ENCODE measurements at regions not wholly inside any gene's neighbourhood (a gene's known extent, or its start where the extent isn't known, plus 50 kb on each side); places are given as distances from the start of the nearest gene placed in this dataset.
"Not testable (repeated sequence)": the region's sequence is repeated elsewhere in the genome, so short reads cannot be mapped to it uniquely, and the experiment has no call there.

DNA sequence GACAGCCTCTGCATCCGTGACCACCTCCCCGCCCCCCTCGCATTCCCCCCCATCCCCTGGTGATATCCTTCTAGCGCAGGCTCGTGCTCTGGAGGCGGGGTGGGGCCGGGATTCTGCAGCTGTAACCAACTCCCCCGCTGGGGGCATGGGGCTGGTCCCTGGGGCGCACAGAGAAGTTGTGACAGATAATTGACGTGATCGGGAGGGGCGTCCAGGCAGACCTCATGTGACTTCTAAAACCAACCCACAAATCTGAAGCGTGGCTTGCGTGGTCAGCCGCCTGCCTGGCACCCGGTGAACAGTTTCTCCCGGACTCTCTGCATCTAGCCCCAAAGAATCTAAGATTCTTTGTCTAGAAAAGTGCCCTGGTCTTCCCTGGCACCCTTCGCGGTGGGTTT, 100.6 kb upstream of the IGF1R start:
- peak overlapping the region; percentile 67 for H3K4me3 ChIP-seq (ENCODE audit: low read depth, low read length)
- peak; percentile 22 for DNase-seq (ENCODE audit: low read depth)
- TF ChIP-seq, protein P1, sequence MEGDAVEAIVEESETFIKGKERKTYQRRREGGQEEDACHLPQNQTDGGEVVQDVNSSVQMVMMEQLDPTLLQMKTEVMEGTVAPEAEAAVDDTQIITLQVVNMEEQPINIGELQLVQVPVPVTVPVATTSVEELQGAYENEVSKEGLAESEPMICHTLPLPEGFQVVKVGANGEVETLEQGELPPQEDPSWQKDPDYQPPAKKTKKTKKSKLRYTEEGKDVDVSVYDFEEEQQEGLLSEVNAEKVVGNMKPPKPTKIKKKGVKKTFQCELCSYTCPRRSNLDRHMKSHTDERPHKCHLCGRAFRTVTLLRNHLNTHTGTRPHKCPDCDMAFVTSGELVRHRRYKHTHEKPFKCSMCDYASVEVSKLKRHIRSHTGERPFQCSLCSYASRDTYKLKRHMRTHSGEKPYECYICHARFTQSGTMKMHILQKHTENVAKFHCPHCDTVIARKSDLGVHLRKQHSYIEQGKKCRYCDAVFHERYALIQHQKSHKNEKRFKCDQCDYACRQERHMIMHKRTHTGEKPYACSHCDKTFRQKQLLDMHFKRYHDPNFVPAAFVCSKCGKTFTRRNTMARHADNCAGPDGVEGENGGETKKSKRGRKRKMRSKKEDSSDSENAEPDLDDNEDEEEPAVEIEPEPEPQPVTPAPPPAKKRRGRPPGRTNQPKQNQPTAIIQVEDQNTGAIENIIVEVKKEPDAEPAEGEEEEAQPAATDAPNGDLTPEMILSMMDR (IDR thresholded peaks at IDR 0.05; ENCODE audit: insufficient read depth, low read length), result no peak

DNA sequence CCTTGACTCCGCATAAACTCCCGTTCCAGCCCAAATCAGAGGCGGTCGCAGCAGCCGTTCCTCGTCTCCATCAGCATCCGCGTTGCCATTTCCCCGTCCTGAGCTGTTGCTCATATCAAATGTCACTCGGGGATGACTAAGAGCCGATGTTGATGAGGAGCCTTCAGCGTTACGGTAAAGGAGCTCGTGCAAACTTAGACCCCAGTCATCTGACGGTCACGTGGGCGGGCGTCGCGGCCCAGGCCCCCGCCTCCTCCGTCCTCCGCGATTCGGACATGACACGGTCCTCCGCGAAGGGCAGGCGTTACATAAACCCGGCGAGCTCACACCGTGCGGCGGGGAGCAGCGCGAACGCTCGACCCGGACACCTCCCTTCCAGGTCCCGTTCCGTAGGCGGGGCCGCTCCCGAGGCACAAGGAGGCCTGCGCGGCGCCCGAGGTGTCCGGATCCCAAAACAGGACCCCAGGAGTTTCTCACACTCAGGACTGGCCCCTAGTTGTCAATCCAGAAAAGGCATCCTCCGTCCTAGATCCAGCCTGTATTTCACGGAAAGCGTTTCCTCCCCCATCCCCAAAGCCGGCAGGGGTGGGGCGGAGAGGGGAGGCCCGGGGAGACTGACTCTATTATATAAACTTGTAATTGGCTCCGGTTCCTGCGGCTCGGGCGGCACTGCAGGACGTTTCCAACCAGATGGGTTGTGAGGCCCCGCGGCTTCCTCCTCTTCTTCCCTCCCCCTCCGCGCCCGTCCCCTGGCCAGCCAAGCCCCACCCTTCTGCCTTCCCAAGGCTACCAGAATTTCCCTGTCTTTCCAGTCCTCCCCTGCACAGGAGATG, 100.0 kb upstream of the IGF1R start:
- H3K4me3 ChIP-seq (ENCODE audit: low read depth, low read length), result peak overlapping the region; percentile 67
- DNase-seq (ENCODE audit: low read depth), result peak; percentile 61
- TF ChIP-seq, protein P1 (IDR thresholded peaks at IDR 0.05; ENCODE audit: insufficient read depth, low read length), result peak; percentile 37

DNA sequence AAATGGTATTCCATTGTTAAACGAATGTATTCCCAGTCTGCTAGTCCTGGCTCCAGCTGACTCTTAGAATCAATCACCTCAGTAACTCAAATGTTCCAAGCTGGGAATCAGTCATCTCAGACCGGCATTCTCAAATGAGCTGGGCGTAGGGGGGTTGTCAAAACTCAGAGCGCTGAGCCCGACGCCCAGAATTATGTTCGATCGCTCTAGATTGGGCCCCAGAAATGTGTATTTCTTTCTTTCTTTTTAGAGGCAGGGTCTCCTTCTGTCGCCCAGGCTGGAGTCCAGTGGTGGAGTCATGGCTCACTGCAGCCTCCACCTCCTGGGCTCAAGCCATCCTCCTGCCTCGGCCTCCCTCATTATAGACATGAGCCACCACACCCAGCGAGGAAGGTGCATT, 99.3 kb upstream of the IGF1R start:
- no peak for DNase-seq (ENCODE audit: low read depth)
- peak overlapping the region; percentile 67 for H3K4me3 ChIP-seq (ENCODE audit: low read depth, low read length)
- TF ChIP-seq, protein P1 (IDR thresholded peaks at IDR 0.05; ENCODE audit: insufficient read depth, low read length), result no peak

DNA sequence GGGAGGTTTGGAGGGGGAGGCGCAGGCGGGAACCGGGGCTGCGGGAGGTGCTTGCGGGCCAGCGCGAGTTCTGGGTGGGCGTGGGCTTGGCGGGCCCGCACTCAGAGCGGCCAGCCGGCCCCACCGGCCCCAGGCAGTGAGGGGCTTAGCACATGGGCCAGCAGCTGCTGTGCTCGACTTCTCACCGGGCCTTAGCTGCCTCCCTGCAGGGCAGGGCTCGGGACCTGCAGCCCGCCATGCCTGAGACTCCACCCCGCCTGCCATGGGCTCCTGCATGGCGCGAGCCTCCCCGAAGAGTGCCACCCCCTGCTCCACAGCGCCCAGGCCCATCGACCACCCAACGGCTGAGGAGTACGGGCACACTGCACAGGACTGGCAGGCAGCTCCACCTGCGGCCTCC, 98.6 kb upstream of the IGF1R start:
- TF ChIP-seq, protein P1 (IDR thresholded peaks at IDR 0.05; ENCODE audit: insufficient read depth, low read length), result no peak
- no peak for DNase-seq (ENCODE audit: low read depth)
- H3K4me3 ChIP-seq (ENCODE audit: low read depth, low read length), result no peak overlapping the region

DNA sequence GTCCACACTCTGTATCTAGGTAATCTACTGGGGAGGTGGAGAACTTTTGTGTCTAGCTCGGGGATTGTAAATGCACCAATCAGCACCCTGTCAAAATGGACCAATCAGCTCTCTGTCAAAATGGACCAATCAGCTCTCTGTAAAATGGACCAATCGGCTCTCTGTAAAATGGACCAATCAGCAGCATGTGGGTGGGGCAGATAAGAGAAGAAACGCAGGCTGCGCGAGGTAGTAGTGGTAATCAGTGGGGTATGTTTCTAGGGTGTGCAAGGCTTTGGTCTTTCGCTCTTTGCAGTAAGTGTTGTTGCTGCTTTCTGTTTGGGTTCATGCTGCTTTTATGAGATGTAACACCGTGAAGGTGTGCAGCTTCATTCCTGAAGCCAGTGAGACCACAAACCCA, 98.0 kb upstream of the IGF1R start:
- DNase-seq (ENCODE audit: low read depth), result not testable (repeated sequence)

DNA sequence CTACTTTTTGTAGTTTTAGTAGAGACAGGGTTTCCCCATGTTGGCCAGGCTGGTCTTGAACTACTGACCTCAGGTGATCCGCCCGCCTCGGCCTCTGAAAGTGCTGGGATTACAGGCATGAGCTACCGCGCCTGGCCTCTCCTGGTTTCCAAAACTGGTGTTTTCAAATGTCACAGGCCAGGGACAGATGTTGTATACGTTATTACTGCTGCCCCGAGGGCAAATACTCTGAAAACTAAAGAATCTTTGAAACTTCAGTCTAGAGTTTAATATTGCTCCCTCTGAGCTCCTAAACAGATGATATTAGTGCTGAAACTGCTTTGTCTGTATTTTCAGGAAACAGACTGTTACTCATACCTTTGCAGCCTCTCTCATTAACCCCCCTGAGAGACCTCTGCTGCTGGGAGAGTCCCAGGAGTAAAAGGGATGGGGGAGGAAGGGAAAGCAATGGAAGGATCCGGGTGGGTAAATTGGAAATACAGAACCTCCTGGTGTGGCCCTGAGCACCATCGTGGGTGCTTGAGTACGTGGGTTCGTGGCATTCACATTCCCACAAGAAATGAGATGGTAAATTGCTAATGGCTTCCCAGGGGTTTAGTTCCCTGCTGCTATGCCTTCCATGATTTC, 96.3 kb upstream of the IGF1R start:
- TF ChIP-seq, protein P1 (IDR thresholded peaks at IDR 0.05; ENCODE audit: insufficient read depth, low read length), result no peak
- H3K4me3 ChIP-seq (ENCODE audit: low read depth, low read length), result no peak overlapping the region
- DNase-seq (ENCODE audit: low read depth), result no peak

More for the DNA sequence above, 98.0 kb upstream of the IGF1R start:
- H3K4me3 ChIP-seq (ENCODE audit: low read depth, low read length), result not testable (repeated sequence)
